H1 (cell line): ENCODE measurements at regions not wholly inside any gene's neighbourhood (a gene's known extent, or its start where the extent isn't known, plus 50 kb on each side); places are given as distances from the start of the nearest gene placed in this dataset.

Source experiments
- CTCF ChIA-PET: fragments of 300-600 bp; sonication (Branson Sonifier 250); formaldehyde crosslinking; loops from one replicate; lab custom pipeline; 2021; ENCODE audit not compliant: partially characterized antibody; lab: Charles Lee
- POLR2A ChIA-PET: fragments of 300-600 bp; sonication (Branson Sonifier 250); formaldehyde crosslinking; loops from one replicate; lab custom pipeline; 2021; ENCODE audit warnings: inconsistent platforms; ENCODE audit not compliant: partially characterized antibody; lab: Charles Lee
- DNase-seq, 2 experiments: peaks; one replicate each; pipeline versions ENCODE4 v3.0.0 to v3.0.0-alpha.2; 2010 to 2022; ENCODE audit warnings: low spot score in 2 of 2, low read depth in 1 of 2, mixed read lengths in 1 of 2
- FAIRE-seq: peaks from 2 replicates; lab custom pipeline; 2011; peaks lifted over from hg19 to GRCh38; lab: Jason Lieb, UNC
- H2AFZ ChIP-seq: 2 replicates; pipeline ENCODE4 v1.8.1; 2012; ENCODE audit warnings: low read length, inconsistent platforms
- H2AK5ac ChIP-seq: 2 replicates; pipeline ENCODE4 v1.6.1; 2013; ENCODE audit warnings: low read depth, low read length
- H2BK120ac ChIP-seq: replicated peaks from 2 replicates; pipeline ENCODE3; 2013; ENCODE audit warnings: low read depth, low read length, inconsistent platforms
- H2BK12ac ChIP-seq: 2 replicates; pipeline ENCODE4 v1.6.1; 2013; ENCODE audit warnings: low read depth, low read length
- H2BK15ac ChIP-seq: 2 replicates; pipeline ENCODE4 v1.6.1; 2013; ENCODE audit warnings: low read length
- H2BK20ac ChIP-seq: 2 replicates; pipeline ENCODE4 v1.6.1; 2013; ENCODE audit warnings: low read length
- H2BK5ac ChIP-seq: 2 replicates; pipeline ENCODE4 v1.6.1; 2013; ENCODE audit warnings: low read depth, low read length
- H3K14ac ChIP-seq: 2 replicates; pipeline ENCODE4 v1.6.1; 2013; ENCODE audit warnings: inconsistent platforms; ENCODE audit not compliant: insufficient read length
- H3K18ac ChIP-seq: 2 replicates; pipeline ENCODE4 v1.6.1; 2013; ENCODE audit warnings: low read length; ENCODE audit errors: extremely low read depth
- H3K23ac ChIP-seq: 2 replicates; pipeline ENCODE4 v1.6.1; 2013; ENCODE audit warnings: inconsistent platforms; ENCODE audit not compliant: insufficient read length
- H3K23me2 ChIP-seq: 2 replicates; pipeline ENCODE4 v1.6.1; 2013; ENCODE audit warnings: low read depth, low read length
- H3K27ac ChIP-seq: 2 replicates; pipeline ENCODE4 v1.6.1; 2011; ENCODE audit warnings: low read depth, low read length, inconsistent platforms
- H3K27me3 ChIP-seq, 4 experiments: replicated peaks in 1 of 4; 1 replicate in 1 of 4; 2 replicates in 3 of 4; pipeline versions ENCODE4 v1.6.1 to v1.8.1; 2011 to 2013; ENCODE audit warnings: low read length in 3 of 4, mild to moderate bottlenecking in 3 of 4, inconsistent platforms in 2 of 4, mixed read lengths in 2 of 4, moderate library complexity in 1 of 4; ENCODE audit not compliant: control insufficient read depth in 3 of 4, insufficient read depth in 3 of 4; ENCODE audit errors: extremely low read depth in 1 of 4
- H3K36me3 ChIP-seq, 4 experiments: 2 replicates each; pipeline versions ENCODE4 v1.6.1 to v1.8.1; 2011 to 2013; ENCODE audit warnings: mild to moderate bottlenecking in 4 of 4, low read length in 3 of 4, moderate library complexity in 2 of 4, control low read depth in 1 of 4, inconsistent platforms in 1 of 4; ENCODE audit not compliant: insufficient read depth in 4 of 4, control insufficient read depth in 2 of 4
- H3K4ac ChIP-seq: replicated peaks from 2 replicates; pipeline ENCODE3; 2013; ENCODE audit warnings: low read length, low read depth, mixed read lengths, inconsistent platforms; ENCODE audit not compliant: insufficient read length
- H3K4me1 ChIP-seq, 4 experiments: replicated peaks in 1 of 4; 1 replicate in 1 of 4; 2 replicates in 3 of 4; pipeline versions ENCODE4 v1.6.1 to v1.8.1; 2011 to 2013; ENCODE audit warnings: low read length in 3 of 4, inconsistent platforms in 2 of 4, mixed read lengths in 1 of 4; ENCODE audit not compliant: insufficient read depth in 4 of 4, control insufficient read depth in 3 of 4
- H3K4me2 ChIP-seq, 2 experiments: 2 replicates each; pipeline versions ENCODE4 v1.6.1 to v1.8.1; 2011 to 2013; ENCODE audit warnings: low read depth in 2 of 2, low read length in 2 of 2, control low read depth in 1 of 2, inconsistent platforms in 1 of 2, mild to moderate bottlenecking in 1 of 2; ENCODE audit not compliant: insufficient read depth in 1 of 2
- H3K4me3 ChIP-seq, 4 experiments: fragments of 200-600, 300-600 bp in 1 of 4; sonication (generic), shearing (Covaris generic), sonication (Bioruptor Twin) in 1 of 4; 2 replicates each; pipeline versions ENCODE4 v1.5.1 to v1.8.1; 2011 to 2016; ENCODE audit warnings: low read length in 4 of 4, low read depth in 3 of 4, control low read depth in 2 of 4, inconsistent platforms in 2 of 4, mild to moderate bottlenecking in 2 of 4, mixed read lengths in 1 of 4, moderate library complexity in 1 of 4; ENCODE audit not compliant: insufficient read depth in 2 of 4; ENCODE audit errors: extremely low read depth in 1 of 4
- H3K56ac ChIP-seq: replicated peaks from 2 replicates; pipeline ENCODE3; 2013; ENCODE audit warnings: low read depth, mild to moderate bottlenecking, mixed read lengths, low read length, inconsistent platforms; ENCODE audit not compliant: insufficient read length
- H3K79me1 ChIP-seq: 2 replicates; pipeline ENCODE4 v1.6.1; 2013; ENCODE audit warnings: low read depth, low read length, control low read depth
- H3K79me2 ChIP-seq, 2 experiments: 2 replicates each; pipeline versions ENCODE4 v1.6.1 to v1.8.1; 2012 to 2013; ENCODE audit warnings: low read length in 2 of 2, mild to moderate bottlenecking in 2 of 2, inconsistent platforms in 1 of 2; ENCODE audit not compliant: insufficient read depth in 2 of 2, control insufficient read depth in 1 of 2
- H3K9ac ChIP-seq, 4 experiments: replicated peaks in 1 of 4; 1 replicate in 1 of 4; 2 replicates in 3 of 4; pipeline versions ENCODE4 v1.6.1 to v1.8.1; 2011 to 2013; ENCODE audit warnings: low read depth in 3 of 4, low read length in 3 of 4, control low read depth in 2 of 4, mild to moderate bottlenecking in 2 of 4, moderate library complexity in 2 of 4, inconsistent platforms in 1 of 4; ENCODE audit errors: extremely low read depth in 1 of 4
- H3K9me3 ChIP-seq, 2 experiments: 2 replicates each; pipeline versions ENCODE4 v1.6.1 to v1.8.1; 2012 to 2013; ENCODE audit warnings: mild to moderate bottlenecking in 2 of 2, moderate library complexity in 2 of 2, control low read depth in 1 of 2, inconsistent platforms in 1 of 2, low read depth in 1 of 2, low read length in 1 of 2, mixed read lengths in 1 of 2; ENCODE audit not compliant: insufficient read depth in 2 of 2
- H4K20me1 ChIP-seq, 2 experiments: replicated peaks in 1 of 2; 2 replicates each; pipeline versions ENCODE3 to v1.8.1; 2011 to 2013; ENCODE audit warnings: inconsistent platforms in 2 of 2, low read length in 2 of 2, mild to moderate bottlenecking in 1 of 2; ENCODE audit not compliant: insufficient read depth in 2 of 2, control insufficient read depth in 1 of 2
- H4K5ac ChIP-seq: 2 replicates; pipeline ENCODE4 v1.6.1; 2013; ENCODE audit warnings: low read length, low read depth, mixed read lengths, inconsistent platforms; ENCODE audit not compliant: insufficient read length
- H4K8ac ChIP-seq: 2 replicates; pipeline ENCODE4 v1.8.0; 2013; ENCODE audit warnings: mild to moderate bottlenecking, moderate library complexity, low read length, inconsistent platforms; ENCODE audit not compliant: insufficient read depth; ENCODE audit errors: extremely low read depth
- H4K91ac ChIP-seq: replicated peaks from 2 replicates; pipeline ENCODE3; 2013; ENCODE audit warnings: low read length, mixed read lengths, inconsistent platforms; ENCODE audit not compliant: insufficient read length
- BCL11A ChIP-seq, 2 experiments: IDR thresholded peaks; one replicate each; pipeline ENCODE4 v1.6.1; 2011; ENCODE audit warnings: low read depth in 2 of 2, low read length in 2 of 2, mild to moderate bottlenecking in 2 of 2
- CBX5 ChIP-seq: fragments of 300-800, 300-1000 bp; sonication (generic); IDR thresholded peaks from 2 replicates; pipeline ENCODE4 v1.7.1; 2016; ENCODE audit warnings: antibody characterized with exemption, low read length, low read depth
- CHD1 ChIP-seq: IDR thresholded peaks from 2 replicates; pipeline ENCODE4 v1.6.1; 2012; ENCODE audit warnings: low read depth, low read length, improper control_type of control experiment
- EGR1 ChIP-seq: IDR thresholded peaks from 2 replicates; pipeline ENCODE4 v1.6.1; 2011; ENCODE audit warnings: low read depth, low read length, borderline replicate concordance
- KDM4A ChIP-seq: IDR thresholded peaks from one replicate; pipeline ENCODE4 v1.7.1; 2012; ENCODE audit warnings: low read depth, mild to moderate bottlenecking, moderate library complexity, low read length, inconsistent platforms; ENCODE audit not compliant: severe bottlenecking
- MAFK ChIP-seq: IDR thresholded peaks from 2 replicates; pipeline ENCODE4 v1.6.1; 2012; ENCODE audit warnings: low read depth, mild to moderate bottlenecking, improper control_type of control experiment, low read length
- NRF1 ChIP-seq: IDR thresholded peaks from 2 replicates; pipeline ENCODE4 v1.6.1; 2011; ENCODE audit warnings: mild to moderate bottlenecking, low read depth, low read length, improper control_type of control experiment
- RFX5 ChIP-seq: IDR thresholded peaks from 2 replicates; pipeline ENCODE4 v1.6.1; 2011; ENCODE audit warnings: low read depth, low read length, improper control_type of control experiment, borderline replicate concordance
- RXRA ChIP-seq: IDR thresholded peaks from 2 replicates; pipeline ENCODE4 v1.6.1; 2011; ENCODE audit warnings: low read depth, mild to moderate bottlenecking, low read length, moderate library complexity; ENCODE audit not compliant: insufficient read depth
- SIN3A ChIP-seq, 2 experiments: IDR thresholded peaks in 1 of 2; conservative IDR thresholded peaks in 1 of 2; 2 replicates each; pipeline ENCODE4 v1.6.1; 2011 to 2012; ENCODE audit warnings: low read length in 2 of 2, improper control_type of control experiment in 1 of 2, low read depth in 1 of 2, mild to moderate bottlenecking in 1 of 2
- SP1 ChIP-seq: IDR thresholded peaks from 2 replicates; pipeline ENCODE4 v1.6.1; 2011; ENCODE audit warnings: low read depth, low read length
- SP2 ChIP-seq: IDR thresholded peaks from 2 replicates; pipeline ENCODE4 v1.6.1; 2012; ENCODE audit warnings: mild to moderate bottlenecking, low read length, inconsistent platforms
- SP4 ChIP-seq: IDR thresholded peaks from 2 replicates; pipeline ENCODE4 v1.6.1; 2012; ENCODE audit warnings: low read length, inconsistent platforms
- SUZ12 ChIP-seq: fragments of 200-600 bp; sonication (generic); IDR thresholded peaks from 2 replicates; pipeline ENCODE4 v1.6.1; 2012; ENCODE audit warnings: mild to moderate bottlenecking, inconsistent platforms, low read length, moderate library complexity, mixed read lengths
- WGBS, 2 experiments: shearing (Covaris generic) in 1 of 2; methylation state at CpG; one replicate each; pipeline versions ENCODE4 v1.1.6 to v1.1.7; 2013 to 2015; ENCODE audit warnings: low lambda C conversion rate in 2 of 2, mixed read lengths in 2 of 2, inconsistent platforms in 1 of 2, low coverage in 1 of 2, missing lambda C conversion rate in 1 of 2; ENCODE audit not compliant: insufficient replicate concordance in 2 of 2, insufficient coverage in 1 of 2, insufficient read length in 1 of 2; ENCODE audit errors: extremely low coverage in 1 of 2, missing lambda C conversion rate in 1 of 2; 5-methylcytosine and 5-hydroxymethylcytosine counted together
- TF ChIP-seq, protein P1 (sequence below): IDR thresholded peaks from 2 replicates; pipeline ENCODE4 v1.6.1; 2011; ENCODE audit warnings: low read depth, mild to moderate bottlenecking, low read length; ENCODE audit not compliant: insufficient read depth

DNA sequence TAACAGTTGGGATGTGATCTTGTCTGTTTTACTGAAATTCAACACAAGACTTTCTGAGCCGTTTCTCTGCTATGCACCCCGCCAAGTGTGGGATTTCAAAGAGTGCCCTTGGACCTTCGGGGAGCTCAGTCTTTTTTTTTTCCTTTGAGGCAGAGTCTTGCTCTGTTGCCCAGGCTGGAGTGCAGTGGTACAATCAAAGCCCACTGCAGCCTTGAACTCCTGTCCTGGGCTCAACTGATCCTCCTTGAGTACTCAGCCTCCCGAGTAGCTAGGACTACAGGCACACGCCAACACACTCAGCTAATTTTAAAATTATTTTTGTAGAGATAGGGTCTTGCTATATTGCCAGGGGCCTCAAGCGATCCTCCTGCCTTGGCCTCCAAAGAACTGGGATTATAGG, 162.9 kb downstream of the BAMBI start:
- Histone ChIP-seq H3K4me3 (no peak overlapping the region), H2BK15ac (no peak overlapping the region), H4K5ac (no peak overlapping the region), H2AK5ac (no peak overlapping the region), H3K79me2 (no peaks in the 10 kb centered on the region), H3K4me2 (no peak overlapping the region), H4K20me1 (no peaks in the 10 kb centered on the region), H2BK120ac (no peak overlapping the region), H4K8ac (no peak overlapping the region), H3K4me1 (no peaks in the 10 kb centered on the region), H3K9ac (no peak overlapping the region), H2BK20ac (no peak overlapping the region), H3K56ac (no peak overlapping the region), H2BK5ac (no peak overlapping the region), H2AFZ (no peak overlapping the region), H3K23me2 (no peaks in the 10 kb centered on the region; the same call in 1 of the 2 replicates), H4K91ac (no peak overlapping the region), H3K18ac (no peak overlapping the region), H3K27ac (no peak overlapping the region), H2BK12ac (no peak overlapping the region), H3K79me1 (no peaks in the 10 kb centered on the region), H3K14ac (no peak overlapping the region), H3K4ac (no peak overlapping the region), H3K27me3 (no peaks in the 10 kb centered on the region), H3K36me3 (no peaks in the 10 kb centered on the region), H3K9me3 (0 out of 4 replicates have a peak, but pooled peaks cover 0 to under 1% of the 10 kb centered on the region in 2 experiments), H3K23ac (no peak overlapping the region)
- DNase-seq (no peak), FAIRE-seq (no peak)
- CTCF ChIA-PET = interaction anchor here (0.8 to 1.5 kb wide), 6 partner anchors 11 to 337 kb away, joined by 3 read pairs; no protein-coding TSS in a partner anchor
- WGBS, 2 experiments = 88% methylated on average over 6 of the region's 6 CpGs; no CpG with 5 or more reads in 1 of the 2 experiments
- POLR2A ChIA-PET = no interaction called here
- TF ChIP-seq CHD1 = no peak
- no peak for TF ChIP-seq BCL11A (IDR thresholded peaks at IDR 0.05; ENCODE audit: low read depth in 2 of 2, low read length in 2 of 2)
- TF ChIP-seq, protein P1, sequence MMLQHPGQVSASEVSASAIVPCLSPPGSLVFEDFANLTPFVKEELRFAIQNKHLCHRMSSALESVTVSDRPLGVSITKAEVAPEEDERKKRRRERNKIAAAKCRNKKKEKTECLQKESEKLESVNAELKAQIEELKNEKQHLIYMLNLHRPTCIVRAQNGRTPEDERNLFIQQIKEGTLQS = no peak
- no peak for TF ChIP-seq SUZ12
- no peak for TF ChIP-seq KDM4A
- TF ChIP-seq EGR1 = no peak
- TF ChIP-seq SP4 = no peak
- TF ChIP-seq RXRA = no peak
- no peak for TF ChIP-seq SIN3A (conservative IDR thresholded peaks at IDR 0.05 in 1 of 2, IDR thresholded peaks at IDR 0.05 in 1 of 2; ENCODE audit: low read depth in 1 of 2, low read length in 2 of 2)
- no peak for TF ChIP-seq CBX5
- TF ChIP-seq SP1 = no peak
- TF ChIP-seq SP2 = no peak
- TF ChIP-seq MAFK = no peak
- TF ChIP-seq NRF1 = no peak
- no peak for TF ChIP-seq RFX5
